SHP77 (cell line): ENCODE measurements at regions not wholly inside any gene's neighbourhood (a gene's known extent, or its start where the extent isn't known, plus 50 kb on each side); places are given as distances from the start of the nearest gene placed in this dataset.

Source experiments
- DNase-seq, 2 experiments: peaks; one replicate each; lab custom pipeline; 2025; lab: John Stamatoyannopoulos, UW

DNA sequence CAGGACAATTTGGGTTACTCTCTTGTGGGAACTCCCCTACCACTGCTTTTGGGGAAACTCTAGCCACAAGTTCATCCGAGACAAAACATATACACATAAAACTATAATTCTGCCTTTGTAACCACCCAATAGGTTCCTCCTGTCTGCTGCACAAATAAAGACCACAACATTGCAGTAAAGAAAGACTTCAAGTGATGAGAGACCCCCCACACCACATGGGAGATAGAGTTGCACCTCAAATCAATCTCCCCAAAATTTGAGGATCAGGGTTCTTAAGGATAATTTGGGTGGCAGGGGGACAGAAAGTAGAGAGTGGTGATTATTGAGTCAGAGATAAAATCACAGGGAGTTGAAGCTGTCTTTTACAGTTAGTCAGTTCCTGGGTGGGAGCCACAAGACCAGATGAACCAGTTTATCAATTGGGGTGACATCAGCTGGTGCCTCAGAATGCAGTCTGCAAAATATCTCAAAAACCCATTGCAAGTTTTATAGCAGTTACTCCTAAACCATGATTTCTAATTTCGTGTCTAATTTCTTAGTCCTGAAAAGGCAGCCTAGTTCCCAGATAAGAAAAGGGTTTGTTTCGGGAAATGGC, 1348.5 kb downstream of the PCDH9 start:
- no peak for DNase-seq

- DNase-seq = no peak
Observed at GRCh38 chr13:65875031-65875430, 1355.1 kb downstream of the PCDH9 start.

- no peak for DNase-seq
Observed at GRCh38 chr13:65872448-65872847, 1357.7 kb downstream of the PCDH9 start.

DNA sequence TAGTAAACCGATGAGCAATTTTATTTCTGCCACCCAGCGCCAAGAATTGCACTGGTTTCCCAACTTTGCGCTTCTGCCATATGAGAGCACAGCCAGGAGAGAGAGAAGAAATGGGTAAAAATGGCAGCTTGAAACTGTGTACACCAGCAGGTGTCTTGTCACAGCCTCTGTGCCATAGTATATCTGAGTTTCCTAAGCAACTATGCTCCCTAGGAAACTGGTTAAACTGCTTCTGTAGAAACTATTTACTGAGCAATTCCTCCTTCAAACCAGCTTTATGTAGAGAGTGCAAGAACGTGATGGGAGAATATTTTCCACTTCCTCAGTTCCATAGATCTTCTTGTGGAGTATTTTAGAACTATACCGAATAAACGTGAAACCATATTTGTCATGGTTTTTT, 1361.3 kb downstream of the PCDH9 start:
- DNase-seq = no peak

- no peak for DNase-seq
Observed at GRCh38 chr13:65868099-65868498, 1362.0 kb downstream of the PCDH9 start.

- DNase-seq = no peak
Observed at GRCh38 chr13:65866138-65866537, 1364.0 kb downstream of the PCDH9 start.

DNA sequence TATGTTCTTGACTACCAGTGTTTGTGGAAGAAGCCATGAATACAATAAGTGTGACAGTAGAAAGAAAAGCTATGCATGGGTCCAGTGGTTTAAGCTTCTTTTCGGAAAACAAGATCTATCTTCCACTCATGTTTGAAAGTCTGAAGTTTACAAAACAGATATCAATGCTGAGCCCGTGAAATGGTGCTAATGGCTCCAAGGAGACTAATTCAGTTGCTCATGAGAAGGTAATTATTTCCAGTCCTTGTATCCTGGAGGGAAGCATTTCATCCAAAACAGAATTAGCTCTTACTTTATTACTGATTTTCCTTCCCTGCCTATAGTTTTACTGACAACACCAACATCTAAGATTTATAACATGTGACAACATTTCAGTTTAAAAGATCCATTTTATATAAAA, 1364.9 kb downstream of the PCDH9 start:
- DNase-seq = no peak

GRCh38 chr13:65864039-65864438, 1366.1 kb downstream of the PCDH9 start:
- no peak for DNase-seq

DNA sequence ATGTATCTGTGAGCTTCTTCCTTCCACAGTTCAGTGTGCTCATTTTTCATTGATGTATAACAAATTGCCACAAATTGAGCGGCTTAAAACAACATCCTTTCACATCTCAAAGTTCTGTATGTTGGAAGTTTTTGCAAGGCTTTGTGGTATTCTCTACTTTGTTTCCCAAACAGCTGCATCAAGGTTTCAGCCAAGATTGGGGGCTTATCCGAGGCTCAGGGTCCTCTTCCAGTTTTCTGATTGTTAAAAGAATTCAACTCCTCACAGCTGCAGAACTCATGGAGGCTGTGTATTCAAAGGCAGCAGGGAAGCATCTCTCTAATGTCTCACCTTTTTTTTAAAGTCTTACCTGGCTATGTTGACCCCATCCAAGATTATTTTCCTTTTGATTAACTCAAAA, 1369.8 kb downstream of the PCDH9 start:
- no peak for DNase-seq

- no peak for DNase-seq
Observed at GRCh38 chr13:65857942-65858565, 1372.1 kb downstream of the PCDH9 start.

GRCh38 chr13:65856431-65856830, 1373.7 kb downstream of the PCDH9 start:
- no peak for DNase-seq

DNA sequence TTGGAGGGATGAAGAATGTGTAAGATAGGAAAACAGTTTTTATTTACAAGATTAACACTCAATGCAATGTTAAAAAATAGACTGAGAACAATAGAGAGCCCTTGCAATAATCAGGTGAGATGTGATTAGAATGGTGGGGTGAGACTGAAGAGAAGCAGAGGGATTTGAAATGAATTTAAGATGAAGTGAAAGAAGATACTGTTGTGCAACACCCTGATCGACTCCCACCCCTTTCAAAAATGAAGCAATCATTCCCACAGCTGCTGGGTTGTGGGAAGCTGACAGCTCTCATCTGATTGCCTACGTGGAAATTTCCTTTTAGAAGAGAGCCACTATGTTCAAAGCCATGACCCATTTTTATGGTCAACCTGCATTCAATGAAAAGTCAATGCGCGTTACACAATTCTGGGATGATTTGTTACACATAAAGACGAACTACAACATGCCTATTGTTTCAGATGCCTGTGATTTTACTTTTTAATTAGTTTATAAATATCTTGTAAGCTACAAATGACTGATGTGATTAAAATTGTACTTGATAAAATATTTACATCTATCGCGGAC, 1374.8 kb downstream of the PCDH9 start:
- DNase-seq = peak in 1 of 2 experiments; percentile 4

DNA sequence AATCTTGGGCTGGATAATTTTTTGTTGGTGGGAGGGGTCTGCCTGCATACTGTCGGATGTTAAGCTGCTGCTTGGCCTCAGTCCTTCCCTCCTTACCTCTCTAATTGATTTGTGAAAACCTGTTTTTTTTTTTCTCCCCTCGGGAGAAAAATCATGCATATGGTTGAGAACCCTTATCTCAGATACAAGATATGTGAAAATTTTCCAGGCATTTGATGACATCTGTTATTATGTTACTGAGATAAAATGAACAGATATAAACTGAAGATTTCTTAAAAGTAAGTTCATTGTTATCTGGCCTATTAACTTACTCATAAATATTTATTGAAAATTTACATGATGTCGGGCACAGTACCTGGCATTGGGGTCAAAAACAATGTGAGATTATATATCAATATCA, 1375.7 kb downstream of the PCDH9 start:
- no peak for DNase-seq

DNA sequence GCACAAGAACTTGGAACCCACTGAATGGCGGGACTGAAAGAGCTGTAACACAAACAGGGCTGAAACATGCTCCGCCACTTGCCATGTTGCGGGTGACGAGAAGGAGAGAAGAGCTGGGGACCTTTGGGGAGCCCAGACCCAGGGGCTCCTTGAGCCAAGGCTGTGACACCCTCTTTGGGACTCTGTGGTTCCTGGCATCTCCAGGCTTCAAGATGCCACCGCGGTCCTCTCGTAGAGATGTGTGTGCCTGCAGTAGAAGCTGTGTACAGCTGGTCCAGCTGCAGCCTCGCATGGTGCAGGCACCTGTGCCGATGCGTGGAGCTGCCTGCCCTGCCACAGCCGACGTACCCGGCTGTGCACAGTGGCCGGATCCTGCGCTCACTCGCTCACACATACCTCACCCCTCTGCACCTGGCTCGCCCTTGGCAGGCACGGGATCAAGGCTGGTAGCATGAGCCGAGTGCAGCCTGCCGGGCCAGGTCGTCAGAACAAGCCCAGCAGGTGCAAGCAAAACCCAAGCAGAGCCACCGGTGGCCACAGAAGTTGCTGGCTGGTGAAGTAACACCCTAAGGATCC, 1385.8 kb downstream of the PCDH9 start:
- DNase-seq = no peak

GRCh38 chr13:65843314-65843731, 1386.8 kb downstream of the PCDH9 start:
- no peak for DNase-seq

- DNase-seq = no peak
Observed at GRCh38 chr13:65841156-65841555, 1389.0 kb downstream of the PCDH9 start.

DNA sequence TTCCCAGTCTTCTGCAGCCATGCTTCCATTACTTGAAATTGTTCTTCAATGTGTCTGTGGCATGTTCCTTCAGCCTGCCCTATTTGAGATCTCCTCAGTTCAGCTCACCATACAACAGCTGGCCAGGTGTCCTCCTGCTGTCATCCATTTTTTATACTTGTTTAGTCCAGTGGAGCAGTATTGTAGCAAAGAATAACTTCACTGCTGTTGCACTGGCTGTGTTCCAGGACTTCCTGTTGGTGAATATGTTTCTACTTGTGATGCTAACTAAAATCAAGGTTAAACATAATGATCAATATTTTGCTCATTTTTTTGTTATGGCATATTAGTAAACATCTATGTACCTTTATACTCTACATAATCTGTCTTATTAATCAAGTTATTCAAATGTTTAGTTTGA, 1394.1 kb downstream of the PCDH9 start:
- DNase-seq = no peak

DNA sequence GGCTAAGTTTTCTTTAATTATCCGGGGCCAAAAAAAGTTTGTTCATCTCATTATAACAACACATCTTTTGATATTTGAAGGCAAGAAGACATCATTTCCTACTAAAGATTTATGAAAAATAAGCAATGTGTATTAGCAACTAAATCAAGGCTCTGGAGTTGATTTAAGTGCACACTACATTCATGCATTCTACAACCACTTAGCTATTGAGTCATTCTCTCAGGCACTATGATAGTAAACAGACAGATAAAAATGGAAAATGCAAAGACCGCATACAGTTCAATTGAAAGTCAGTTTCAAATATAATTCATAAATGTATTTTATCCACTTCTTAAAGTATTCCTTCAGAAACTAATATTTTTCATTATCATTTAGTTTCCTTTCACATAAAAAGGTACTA, 1395.2 kb downstream of the PCDH9 start:
- no peak for DNase-seq

DNA sequence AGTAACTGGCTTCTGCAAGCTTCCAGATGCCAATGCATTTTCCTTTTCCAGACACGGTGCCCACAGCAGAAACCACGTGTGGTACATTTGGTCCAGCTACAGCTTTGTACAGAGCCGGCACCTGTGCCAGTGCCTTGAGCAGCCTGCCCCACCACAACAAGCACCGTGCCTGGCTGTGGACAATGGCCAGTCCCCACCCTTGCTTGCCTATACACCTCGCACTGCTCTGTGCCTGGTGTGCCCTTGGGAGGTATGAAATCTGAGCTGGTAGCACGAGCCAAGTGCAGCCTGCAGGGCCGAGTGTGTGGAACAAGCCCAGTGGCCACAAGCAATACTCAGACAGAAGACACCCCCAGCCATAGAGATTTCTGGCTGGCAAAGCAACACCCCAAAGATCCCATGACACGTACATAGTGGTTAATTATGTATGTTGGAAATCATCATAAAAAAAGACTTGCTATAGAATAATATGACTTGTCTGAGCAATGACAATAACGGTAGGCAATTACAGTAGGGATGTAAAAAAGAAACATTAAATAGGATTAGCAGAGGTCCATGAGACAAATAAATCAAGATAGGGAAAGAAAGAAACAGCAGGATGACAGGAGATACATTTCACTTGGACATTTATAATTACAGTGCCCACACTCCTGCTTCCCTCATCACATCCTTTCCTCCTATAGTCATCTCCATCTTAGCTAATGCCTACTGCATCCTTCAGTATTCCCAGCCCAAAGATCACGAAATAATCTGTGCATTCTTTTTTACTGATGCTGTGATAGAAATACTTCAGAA, 1399.5 kb downstream of the PCDH9 start:
- DNase-seq = no peak

- DNase-seq = no peak
Observed at GRCh38 chr13:65829241-65830008, 1400.7 kb downstream of the PCDH9 start.

GRCh38 chr13:65826657-65827056, 1403.5 kb downstream of the PCDH9 start:
- DNase-seq = no peak

- DNase-seq = no peak
Observed at GRCh38 chr13:65825039-65825438, 1405.1 kb downstream of the PCDH9 start.
